H9 (cell line): ENCODE measurements at regions not wholly inside any gene's neighbourhood (a gene's known extent, or its start where the extent isn't known, plus 50 kb on each side); places are given as distances from the start of the nearest gene placed in this dataset.
A peak's percentile ranks its signal among the peaks of the same experiment; 100 is the strongest.

Source experiments
- DNase-seq: peaks from one replicate; pipeline ENCODE4 v3.0.0-alpha.2; 2017
- H2AFZ ChIP-seq: one replicate; pipeline ENCODE4 v1.6.1; 2013; ENCODE audit warnings: mild to moderate bottlenecking, low read length, control low read depth, moderate library complexity
- H2AK5ac ChIP-seq: 2 replicates; pipeline ENCODE4 v1.6.1; 2013; ENCODE audit warnings: low read length, control low read depth, mixed read lengths; ENCODE audit not compliant: insufficient read length
- H2BK120ac ChIP-seq: one replicate; pipeline ENCODE4 v1.6.1; 2013; ENCODE audit warnings: low read depth, mild to moderate bottlenecking, low read length, control low read depth, inconsistent platforms; ENCODE audit not compliant: poor library complexity, severe bottlenecking
- H2BK12ac ChIP-seq: 2 replicates; pipeline ENCODE4 v1.6.1; 2013; ENCODE audit warnings: low read length, control low read depth, mixed read lengths, low read depth; ENCODE audit not compliant: insufficient read length
- H2BK15ac ChIP-seq: 2 replicates; pipeline ENCODE4 v1.6.1; 2013; ENCODE audit warnings: low read depth, low read length, control low read depth
- H2BK20ac ChIP-seq: one replicate; pipeline ENCODE4 v1.6.1; 2013; ENCODE audit warnings: low read depth, mild to moderate bottlenecking, low read length, control low read depth, inconsistent platforms; ENCODE audit not compliant: poor library complexity, severe bottlenecking
- H2BK5ac ChIP-seq: 2 replicates; pipeline ENCODE4 v1.6.1; 2013; ENCODE audit warnings: low read length, control low read depth, mixed read lengths; ENCODE audit not compliant: insufficient read length
- H3K14ac ChIP-seq: 2 replicates; pipeline ENCODE4 v1.6.1; 2013; ENCODE audit warnings: low read length, control low read depth; ENCODE audit not compliant: insufficient read depth
- H3K18ac ChIP-seq: 2 replicates; pipeline ENCODE4 v1.6.1; 2013; ENCODE audit warnings: low read depth, mild to moderate bottlenecking, mixed read lengths, low read length, control low read depth; ENCODE audit not compliant: insufficient read length
- H3K23ac ChIP-seq: 2 replicates; pipeline ENCODE4 v1.6.1; 2013; ENCODE audit warnings: low read length, control low read depth, mixed read lengths, low read depth; ENCODE audit not compliant: insufficient read length
- H3K23me2 ChIP-seq: 2 replicates; pipeline ENCODE4 v1.6.1; 2013; ENCODE audit warnings: low read depth, mild to moderate bottlenecking, mixed read lengths, low read length, control low read depth; ENCODE audit not compliant: insufficient read length, poor library complexity, severe bottlenecking
- H3K27ac ChIP-seq: 2 replicates; pipeline ENCODE4 v1.5.1; 2013; ENCODE audit warnings: low read length, control low read depth, mixed read lengths, low read depth; ENCODE audit not compliant: insufficient read length
- H3K27me3 ChIP-seq: 2 replicates; pipeline ENCODE4 v1.6.1; 2013; ENCODE audit warnings: low read length, control low read depth, inconsistent platforms; ENCODE audit not compliant: insufficient read depth
- H3K4ac ChIP-seq: 2 replicates; pipeline ENCODE4 v1.6.1; 2013; ENCODE audit warnings: low read depth, mild to moderate bottlenecking, control low read depth, inconsistent platforms, low read length, moderate library complexity
- H3K4me1 ChIP-seq: 2 replicates; pipeline ENCODE4 v1.6.1; 2013; ENCODE audit warnings: low read length, control low read depth, inconsistent platforms; ENCODE audit not compliant: insufficient read depth
- H3K4me2 ChIP-seq: 2 replicates; pipeline ENCODE4 v1.6.1; 2013; ENCODE audit warnings: low read length, control low read depth, mixed read lengths; ENCODE audit not compliant: insufficient read length, insufficient read depth
- H3K56ac ChIP-seq: 2 replicates; pipeline ENCODE4 v1.6.1; 2013; ENCODE audit warnings: low read depth, mild to moderate bottlenecking, mixed read lengths, low read length, control low read depth; ENCODE audit not compliant: insufficient read length
- H3K79me1 ChIP-seq: 2 replicates; pipeline ENCODE4 v1.6.1; 2013; ENCODE audit warnings: low read depth, mild to moderate bottlenecking, moderate library complexity, low read length, control low read depth, inconsistent platforms; ENCODE audit not compliant: insufficient read depth, poor library complexity, severe bottlenecking
- H3K79me2 ChIP-seq: 2 replicates; pipeline ENCODE4 v1.6.1; 2013; ENCODE audit warnings: low read length, control low read depth, inconsistent platforms; ENCODE audit not compliant: insufficient read depth
- H3K9ac ChIP-seq: 2 replicates; pipeline ENCODE4 v1.6.1; 2013; ENCODE audit warnings: low read length, control low read depth, mixed read lengths; ENCODE audit not compliant: insufficient read length; ENCODE audit errors: extremely low read depth
- H3K9me3 ChIP-seq: one replicate; pipeline ENCODE4 v1.6.1; 2013; ENCODE audit warnings: low read depth, low read length, inconsistent platforms; ENCODE audit not compliant: control insufficient read depth
- H3T11ph ChIP-seq: one replicate; pipeline ENCODE4 v1.6.1; 2013; ENCODE audit warnings: mild to moderate bottlenecking, low read length, control low read depth, inconsistent platforms
- H4K20me1 ChIP-seq: one replicate; pipeline ENCODE4 v1.6.1; 2013; ENCODE audit not compliant: control insufficient read depth, insufficient read length, insufficient read depth
- H4K5ac ChIP-seq: 2 replicates; pipeline ENCODE4 v1.6.1; 2013; ENCODE audit warnings: low read depth, mild to moderate bottlenecking, mixed read lengths, low read length, control low read depth; ENCODE audit not compliant: insufficient read length
- H4K8ac ChIP-seq: replicated peaks from 2 replicates; pipeline ENCODE4 v1.6.1; 2013; ENCODE audit warnings: low read length, control low read depth, mixed read lengths, low read depth; ENCODE audit not compliant: insufficient read length
- H4K91ac ChIP-seq: 2 replicates; pipeline ENCODE4 v1.6.1; 2013; ENCODE audit warnings: low read depth, mild to moderate bottlenecking, moderate library complexity, mixed read lengths, low read length, control low read depth; ENCODE audit not compliant: insufficient read length
- H3K27ac Mint-ChIP-seq, 3 experiments: 2 replicates in 2 of 3; 3 replicates in 1 of 3; pipeline ENCODE4 v1.8.0; 2020 to 2021; ENCODE audit warnings: mixed read lengths in 3 of 3, mild to moderate bottlenecking in 1 of 3, moderate library complexity in 1 of 3
- H3K27me3 Mint-ChIP-seq: 2 replicates; pipeline ENCODE4 v1.8.0; 2021; ENCODE audit warnings: low read depth, mild to moderate bottlenecking, moderate library complexity, mixed read lengths
- H3K36me3 Mint-ChIP-seq, 3 experiments: 2 replicates in 2 of 3; 3 replicates in 1 of 3; pipeline ENCODE4 v1.8.0; 2020 to 2021; ENCODE audit warnings: low read depth in 3 of 3, mixed read lengths in 3 of 3; ENCODE audit not compliant: insufficient read depth in 1 of 3
- H3K4me1 Mint-ChIP-seq, 2 experiments: 2 replicates each; pipeline ENCODE4 v1.8.0; 2020; ENCODE audit warnings: mixed read lengths in 2 of 2
- H3K4me3 Mint-ChIP-seq, 2 experiments: 2 replicates in 1 of 2; 3 replicates in 1 of 2; pipeline ENCODE4 v1.8.0; 2020 to 2021; ENCODE audit warnings: mild to moderate bottlenecking in 2 of 2, mixed read lengths in 2 of 2, moderate library complexity in 1 of 2
- H3K9me3 Mint-ChIP-seq, 2 experiments: 2 replicates in 1 of 2; 3 replicates in 1 of 2; pipeline ENCODE4 v1.8.0; 2020; ENCODE audit warnings: mild to moderate bottlenecking in 2 of 2, mixed read lengths in 2 of 2, moderate library complexity in 1 of 2
- WGBS: extraction: QIAGEN DNeasy Blood & Tissue Kit; methylation state at CpG from one replicate; pipeline ENCODE4 v1.1.7; 2013; ENCODE audit warnings: missing lambda C conversion rate, low lambda C conversion rate, mixed read lengths; ENCODE audit not compliant: insufficient read length; ENCODE audit errors: extremely low coverage; 5-methylcytosine and 5-hydroxymethylcytosine counted together
- TF ChIP-seq, protein P1 (sequence below): fragments of 200-600 bp; sonication (generic); conservative IDR thresholded peaks from 3 replicates; pipeline ENCODE4 v1.8.0; 2021; ENCODE audit warnings: antibody characterized with exemption, mild to moderate bottlenecking

DNA sequence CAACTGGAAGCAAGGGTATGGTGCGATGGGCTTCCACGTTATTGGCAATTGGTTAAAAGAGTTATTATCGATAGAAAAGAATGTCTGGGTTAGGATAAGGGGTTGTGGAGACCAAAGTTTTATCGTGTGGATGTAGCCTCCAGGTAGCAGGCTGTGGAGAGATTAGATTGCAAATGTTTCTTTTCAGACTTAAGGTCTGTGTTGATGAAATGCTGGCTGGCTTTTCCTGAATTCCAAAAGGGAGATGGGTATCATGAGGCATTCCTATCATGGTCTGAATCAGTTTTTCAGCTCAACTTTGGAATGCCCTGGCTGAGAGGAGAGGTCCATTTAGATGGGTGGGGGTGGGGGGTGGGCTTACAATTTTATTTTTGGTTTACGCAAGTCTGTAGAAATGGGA, 395.0 kb upstream of the RBFOX1 start:
- Histone ChIP-seq H2BK15ac (no peak overlapping the region), H3K23me2 (no peaks in the 10 kb centered on the region), H2BK120ac (no peak overlapping the region), H3K79me1 (no peaks in the 10 kb centered on the region), H2AFZ (no peak overlapping the region), H3K4me1 (no peaks in the 10 kb centered on the region), H2AK5ac (no peak overlapping the region), H4K91ac (no peak overlapping the region), H3K56ac (no peak overlapping the region), H2BK20ac (no peak overlapping the region), H3K27me3 (no peaks in the 10 kb centered on the region), H3K18ac (no peak overlapping the region), H3K4ac (no peak overlapping the region), H3K27ac (no peak overlapping the region), H3K9me3 (no peaks in the 10 kb centered on the region), H3T11ph (no peak overlapping the region), H3K14ac (no peak overlapping the region), H4K8ac (no peak overlapping the region), H3K9ac (no peak overlapping the region), H3K23ac (no peak overlapping the region), H4K20me1 (no peaks in the 10 kb centered on the region), H2BK12ac (no peak overlapping the region), H4K5ac (no peak overlapping the region), H3K79me2 (no peaks in the 10 kb centered on the region), H2BK5ac (no peak overlapping the region), H3K4me2 (no peak overlapping the region)
- Mint-ChIP-seq H3K4me1 (peaks cover 4 to 5% of the 10 kb centered on the region in 2 experiments; a peak in 3 of 4 replicates), H3K27me3 (no peaks in the 10 kb centered on the region), H3K9me3 (no peaks in the 10 kb centered on the region; a peak in 1 of 5 replicates), H3K27ac (0 out of 7 replicates have a peak overlapping the region, but pooled peaks of 1 of the 3 experiments have one; percentile 11), H3K36me3 (no peaks in the 10 kb centered on the region; a peak in 1 of 7 replicates), H3K4me3 (no peak overlapping the region)
- TF ChIP-seq, protein P1, sequence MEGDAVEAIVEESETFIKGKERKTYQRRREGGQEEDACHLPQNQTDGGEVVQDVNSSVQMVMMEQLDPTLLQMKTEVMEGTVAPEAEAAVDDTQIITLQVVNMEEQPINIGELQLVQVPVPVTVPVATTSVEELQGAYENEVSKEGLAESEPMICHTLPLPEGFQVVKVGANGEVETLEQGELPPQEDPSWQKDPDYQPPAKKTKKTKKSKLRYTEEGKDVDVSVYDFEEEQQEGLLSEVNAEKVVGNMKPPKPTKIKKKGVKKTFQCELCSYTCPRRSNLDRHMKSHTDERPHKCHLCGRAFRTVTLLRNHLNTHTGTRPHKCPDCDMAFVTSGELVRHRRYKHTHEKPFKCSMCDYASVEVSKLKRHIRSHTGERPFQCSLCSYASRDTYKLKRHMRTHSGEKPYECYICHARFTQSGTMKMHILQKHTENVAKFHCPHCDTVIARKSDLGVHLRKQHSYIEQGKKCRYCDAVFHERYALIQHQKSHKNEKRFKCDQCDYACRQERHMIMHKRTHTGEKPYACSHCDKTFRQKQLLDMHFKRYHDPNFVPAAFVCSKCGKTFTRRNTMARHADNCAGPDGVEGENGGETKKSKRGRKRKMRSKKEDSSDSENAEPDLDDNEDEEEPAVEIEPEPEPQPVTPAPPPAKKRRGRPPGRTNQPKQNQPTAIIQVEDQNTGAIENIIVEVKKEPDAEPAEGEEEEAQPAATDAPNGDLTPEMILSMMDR = no peak
- DNase-seq = no peak
- WGBS = no CpG with 5 or more reads among the region's 5 CpGs
